HG02798 (cell line): ENCODE measurements at regions not wholly inside any gene's neighbourhood (a gene's known extent, or its start where the extent isn't known, plus 50 kb on each side); places are given as distances from the start of the nearest gene placed in this dataset.

Experiments used
- ATAC-seq: cut with Tn5 transposase; IDR thresholded peaks from one replicate; pipeline ENCODE4 v1.9.1; 2021; ENCODE audit warnings: mild to moderate bottlenecking; ENCODE audit not compliant: unreplicated experiment, poor library complexity

DNA sequence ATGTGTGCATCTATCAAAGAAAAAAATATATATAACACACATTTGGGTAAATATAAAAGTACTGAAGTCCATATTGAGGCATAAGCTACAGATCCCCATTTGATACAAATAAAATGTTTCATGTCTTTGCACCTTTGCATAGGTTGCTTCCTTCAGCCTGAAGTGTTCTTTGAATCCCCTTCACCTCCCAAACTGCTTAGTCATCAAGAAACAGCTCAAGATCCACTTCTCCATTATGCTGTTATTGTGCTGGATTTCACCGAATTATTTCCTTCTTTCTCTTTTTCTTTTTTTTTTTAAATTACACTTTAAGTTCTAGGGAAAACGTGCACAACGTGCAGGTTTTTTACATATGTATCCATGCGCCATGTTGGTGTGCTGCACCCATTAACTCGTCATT lies 419.1 kb downstream of the ENC1 start:
- no peak for ATAC-seq

DNA sequence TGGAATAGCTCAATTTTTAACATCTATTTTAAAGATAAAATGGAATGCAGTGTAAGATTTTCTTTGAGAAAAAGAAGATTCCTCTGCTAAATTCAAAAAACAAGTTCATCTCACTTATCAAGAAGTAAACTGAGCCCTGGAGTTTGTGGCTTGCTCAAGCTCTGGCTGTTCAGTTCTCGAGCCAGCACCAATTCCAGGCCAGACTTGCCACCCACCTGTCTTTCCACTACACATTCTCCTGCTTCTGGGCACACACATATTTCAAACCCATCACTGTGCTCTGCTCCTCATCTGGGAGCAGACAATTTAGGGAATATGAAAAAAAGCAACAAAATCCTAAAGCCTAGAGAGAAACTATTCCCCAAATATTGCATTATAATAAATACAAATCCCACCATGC lies 424.5 kb downstream of the ENC1 start:
- ATAC-seq = no peak

DNA sequence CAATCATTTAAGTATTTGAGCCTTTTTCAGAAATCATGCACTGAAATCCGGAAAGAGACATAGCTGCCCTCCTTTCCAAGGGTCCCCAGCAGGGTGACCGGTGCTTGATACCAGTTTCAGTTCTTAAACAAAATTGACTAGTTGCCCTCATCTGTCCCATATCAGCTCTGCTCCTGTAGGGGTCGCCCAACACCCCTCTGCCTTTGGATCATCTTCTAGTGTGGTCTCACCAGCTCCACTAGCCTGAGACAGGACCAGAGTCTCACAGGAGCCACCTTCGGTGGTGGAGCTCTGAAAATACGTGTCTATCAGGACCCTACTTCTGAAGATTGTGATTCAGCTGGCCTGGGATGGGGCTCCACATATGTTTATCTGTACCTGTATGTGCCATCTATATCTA lies 428.2 kb downstream of the ENC1 start:
- ATAC-seq = no peak

DNA sequence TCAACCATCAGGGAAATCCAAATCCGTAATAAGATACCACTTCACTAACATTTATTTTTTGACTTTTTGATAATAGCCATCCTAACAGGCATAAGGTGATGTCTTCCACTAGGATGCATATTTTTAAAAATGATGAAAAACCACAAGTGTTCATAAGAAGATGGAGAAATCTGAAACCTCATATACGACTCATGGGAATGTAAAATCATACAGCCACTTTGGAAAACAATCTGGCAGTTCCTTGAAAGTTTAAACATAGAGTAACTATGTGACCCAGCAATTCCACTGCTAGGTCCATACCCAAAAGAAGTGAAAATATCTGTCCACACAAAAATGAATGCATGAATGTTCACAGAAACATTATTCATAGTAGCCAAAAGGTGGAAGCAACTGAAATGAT lies 431.0 kb downstream of the ENC1 start:
- ATAC-seq = no peak

DNA sequence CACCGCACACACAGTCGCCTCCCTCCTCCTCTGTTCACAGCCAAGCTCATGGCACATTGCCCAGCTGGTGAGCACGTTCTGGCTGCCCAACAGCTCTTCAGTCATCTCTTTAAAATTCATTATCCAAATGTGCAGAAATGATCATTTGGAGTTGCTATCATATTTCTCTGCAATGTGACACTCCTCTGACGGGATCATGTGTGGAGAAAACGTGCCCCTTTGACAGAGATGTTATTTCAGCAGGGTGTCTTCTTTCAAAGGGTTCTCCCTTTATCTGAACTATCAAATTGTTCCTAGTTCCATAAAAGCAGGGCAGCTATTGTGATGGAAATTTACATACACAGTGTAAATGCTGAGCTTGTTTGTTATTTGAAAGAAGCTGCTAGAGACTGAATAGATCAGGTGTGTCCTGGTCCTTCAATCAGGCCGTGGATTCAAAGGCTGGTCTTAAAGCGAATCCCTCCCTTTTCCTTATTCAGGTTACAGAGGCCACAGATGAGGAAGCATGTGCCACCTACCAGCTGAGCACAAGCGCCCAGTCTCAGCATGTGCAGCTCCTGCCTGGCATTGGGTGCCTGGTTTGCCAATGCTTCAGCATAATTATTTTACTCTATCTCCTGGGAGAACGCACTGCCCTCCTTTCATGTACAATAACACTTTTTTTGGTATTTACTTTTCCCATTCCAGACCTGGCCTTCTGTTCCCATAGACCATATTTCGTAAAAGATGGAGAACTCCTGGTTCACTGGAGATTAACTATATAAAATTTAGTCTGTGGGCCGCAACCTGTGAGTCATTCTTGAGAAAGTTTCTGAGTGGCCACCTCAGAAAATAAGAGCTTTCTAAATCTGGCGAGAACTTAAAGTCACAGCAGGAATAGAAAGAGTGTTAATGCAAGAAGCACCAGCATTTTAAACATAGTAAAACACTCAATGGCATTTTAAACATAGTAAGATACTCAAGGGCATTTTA lies 433.7 kb downstream of the ENC1 start:
- ATAC-seq = no peak

DNA sequence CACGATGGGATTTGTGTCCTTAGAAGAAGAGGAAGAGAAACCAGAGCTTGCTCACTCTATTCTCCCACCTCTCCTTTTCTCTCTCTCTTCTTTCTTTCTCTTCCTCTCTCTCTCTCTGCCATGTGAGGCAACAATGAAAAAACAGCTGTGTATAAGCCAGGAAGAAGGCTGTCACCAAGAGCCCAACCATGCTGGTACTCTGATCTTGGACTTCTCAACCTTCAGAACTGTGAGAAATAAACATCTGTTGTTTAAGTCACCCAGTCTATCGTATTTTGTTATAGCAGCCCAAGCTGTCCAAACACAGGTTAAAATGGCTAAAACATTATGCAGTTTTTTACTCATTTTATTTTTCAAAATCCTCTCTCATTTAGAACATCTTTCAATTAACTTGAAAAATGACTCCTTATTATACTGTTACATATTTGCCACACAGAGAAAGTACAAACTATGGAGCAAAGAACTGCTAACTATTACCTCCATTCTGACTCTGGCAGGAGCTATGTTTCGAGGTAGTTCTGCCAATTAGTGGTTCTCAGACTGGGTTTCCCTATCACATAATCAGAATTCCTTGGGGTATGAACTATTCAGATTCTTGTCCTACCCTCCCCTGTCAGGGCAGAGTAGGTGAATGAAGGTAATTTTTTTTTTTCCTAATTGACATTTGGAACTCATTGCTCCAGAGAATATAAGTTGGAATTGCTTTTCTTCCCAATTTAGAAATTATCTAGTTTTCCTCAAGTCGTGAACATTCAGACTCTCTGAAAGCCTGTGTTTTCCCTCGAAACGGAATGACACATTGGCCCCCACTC lies 434.6 kb downstream of the ENC1 start:
- no peak for ATAC-seq

DNA sequence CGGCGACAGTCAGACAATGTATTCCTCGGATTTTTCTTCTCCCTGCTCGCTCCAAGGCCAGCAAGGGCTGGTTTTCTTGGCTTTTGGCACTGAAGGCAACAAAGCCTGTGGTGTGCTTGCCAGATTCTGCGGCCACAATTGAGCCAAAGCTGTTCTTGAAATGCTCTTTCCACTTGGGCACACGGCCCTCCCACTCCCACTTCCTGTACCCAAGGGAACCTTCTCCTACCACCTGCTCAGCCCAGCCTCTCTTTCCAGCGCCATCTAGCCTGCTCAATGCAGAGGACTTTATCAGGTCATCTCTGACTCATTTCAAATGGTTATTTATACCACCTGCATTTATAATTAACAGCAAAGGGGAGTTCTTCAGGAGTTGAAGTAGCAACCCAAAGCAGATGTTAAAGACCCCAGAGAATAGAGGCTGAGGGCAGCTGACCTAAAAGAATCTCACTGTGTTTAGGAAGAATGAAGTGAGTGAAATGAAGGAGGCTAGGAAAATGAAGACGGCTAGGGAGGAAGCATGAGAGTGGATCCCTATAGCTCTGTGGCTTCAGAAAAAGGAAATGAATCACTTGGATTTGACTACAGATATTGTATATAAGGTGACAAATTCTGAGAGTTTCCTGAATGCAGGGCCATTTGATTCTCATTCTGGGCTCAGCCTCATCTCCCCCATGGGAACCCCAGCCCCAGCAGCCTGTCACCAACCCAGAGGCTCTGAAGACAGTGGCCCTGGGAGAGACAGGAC lies 439.0 kb downstream of the ENC1 start:
- peak; percentile 55 for ATAC-seq

DNA sequence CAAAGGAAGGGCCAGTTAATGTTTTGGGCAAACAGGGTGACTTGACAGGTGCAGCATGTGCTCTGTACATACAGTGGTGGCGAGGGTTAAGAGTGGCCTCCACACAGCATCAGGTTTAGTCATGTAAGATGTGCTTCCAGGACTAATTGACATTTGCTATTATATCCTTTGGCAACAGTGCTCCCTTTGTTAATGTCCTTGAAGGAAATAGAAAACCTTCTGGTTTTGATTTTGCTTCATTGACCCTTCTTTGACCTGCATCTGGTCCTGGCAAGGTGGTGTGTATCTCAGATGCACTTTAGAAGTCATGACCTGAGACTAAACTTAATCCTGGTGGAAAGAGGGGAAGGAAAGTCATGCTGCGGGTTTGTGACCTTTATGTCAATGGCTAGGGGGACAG lies 440.0 kb downstream of the ENC1 start:
- ATAC-seq = no peak

DNA sequence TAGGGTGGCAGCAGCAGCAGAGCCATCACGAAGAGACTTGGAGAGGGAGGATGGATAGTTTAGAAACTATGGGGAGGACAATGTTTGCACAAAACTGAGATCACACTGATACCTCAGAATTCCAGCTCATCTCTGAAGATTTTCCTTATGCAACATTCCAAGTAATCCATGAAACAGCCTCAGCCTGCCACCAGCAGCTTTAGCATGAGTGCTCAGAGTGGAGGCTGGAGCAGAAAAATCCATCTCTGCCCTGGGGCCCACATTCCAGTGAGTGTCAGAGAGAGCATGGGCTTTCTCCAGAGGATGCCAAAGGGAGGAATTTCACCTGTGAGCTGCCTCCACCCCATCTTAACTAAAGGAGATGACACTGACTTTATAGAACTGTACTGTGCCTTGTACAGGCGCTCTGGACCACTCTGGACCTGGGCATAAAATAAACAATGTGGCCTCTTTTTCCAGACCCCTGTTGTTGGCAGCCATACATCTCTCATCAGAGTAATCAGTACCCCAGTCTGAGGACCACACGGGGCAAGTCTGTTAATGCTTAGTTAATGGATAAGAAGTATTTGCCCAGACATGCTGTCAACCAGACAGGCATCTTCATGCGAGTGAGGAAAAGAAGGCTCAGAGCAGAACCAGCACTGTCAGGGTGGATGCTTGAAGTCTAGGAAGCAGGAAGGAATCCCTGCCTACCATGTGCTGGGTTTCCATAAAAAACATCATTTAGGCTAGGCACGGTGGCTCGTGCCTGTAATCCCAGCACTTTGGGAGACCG lies 440.9 kb downstream of the ENC1 start:
- no peak for ATAC-seq

DNA sequence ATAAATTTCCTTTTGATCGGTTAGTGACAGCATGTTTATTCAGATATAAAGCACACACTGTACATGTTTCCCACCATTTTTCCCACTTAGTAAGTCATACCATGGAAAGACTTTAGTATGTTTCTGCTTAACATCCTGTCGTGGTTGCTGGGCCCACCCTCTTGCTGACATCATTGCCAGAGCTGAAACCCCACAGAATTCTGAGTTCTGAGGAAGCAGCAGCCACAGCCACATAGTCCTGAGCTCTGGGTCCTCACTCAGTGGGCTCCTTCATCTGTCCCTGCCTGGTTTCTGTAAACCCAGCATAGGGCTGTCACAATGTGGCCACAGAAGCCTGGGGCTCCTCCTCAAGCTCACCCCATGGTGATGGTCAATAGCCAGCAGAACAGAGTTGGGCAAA lies 441.5 kb downstream of the ENC1 start:
- ATAC-seq = no peak

DNA sequence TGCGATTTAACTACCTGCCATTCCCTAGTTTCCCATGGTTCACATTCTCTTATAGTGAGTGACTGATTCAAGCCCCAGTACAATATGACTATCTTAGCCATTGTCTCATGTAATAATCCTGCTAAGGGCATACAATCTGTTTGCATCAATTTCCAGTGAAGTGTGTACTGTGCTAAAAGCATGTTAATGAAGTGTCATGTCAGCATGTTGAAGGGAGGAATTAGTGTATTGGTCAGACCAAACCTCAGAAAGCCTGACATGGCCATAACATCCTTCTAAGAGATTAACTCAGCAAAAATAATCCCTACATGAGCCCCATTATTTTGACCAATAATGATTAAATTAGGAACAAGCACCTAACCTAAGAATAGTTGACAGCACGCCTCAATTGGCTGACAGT lies 442.4 kb downstream of the ENC1 start:
- ATAC-seq = no peak

DNA sequence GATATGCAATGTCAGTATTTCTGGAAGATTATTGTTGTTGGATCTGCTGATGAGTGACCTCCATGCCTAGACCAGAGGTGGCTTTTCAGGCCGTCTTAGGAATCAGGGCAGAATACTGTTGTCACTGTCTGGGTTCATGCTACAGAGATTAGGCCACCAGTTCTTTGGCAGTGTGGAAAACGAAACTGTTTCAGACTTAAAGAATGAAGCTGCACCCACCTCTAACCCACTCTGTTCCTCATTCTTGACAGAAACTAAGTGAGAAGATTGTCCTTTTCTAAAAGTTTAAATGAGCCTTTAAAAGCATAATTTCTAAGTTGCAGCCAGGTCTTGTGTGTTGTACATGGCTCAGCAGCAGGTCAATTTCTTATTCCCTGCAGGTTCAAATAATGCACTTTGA lies 444.3 kb downstream of the ENC1 start:
- ATAC-seq = peak; percentile 77

DNA sequence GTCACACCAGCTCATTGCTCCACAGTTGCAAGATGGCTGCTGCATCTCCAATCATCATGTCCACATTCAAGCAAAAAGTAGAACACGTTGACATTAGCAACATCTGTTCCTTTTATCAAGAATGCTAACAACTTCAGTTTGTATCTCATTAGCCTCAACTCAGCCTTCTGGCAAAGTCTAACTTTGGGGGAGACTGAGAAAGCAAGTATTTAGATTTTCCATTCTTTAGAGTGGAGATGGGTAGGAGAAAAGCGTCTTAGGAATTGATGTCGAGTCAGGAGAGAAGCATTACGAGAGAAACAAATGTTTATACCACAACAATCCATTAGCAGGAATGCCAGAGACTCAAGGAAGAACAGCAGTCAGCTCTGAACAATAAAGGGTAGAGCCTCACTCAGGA lies 446.3 kb downstream of the ENC1 start:
- no peak for ATAC-seq

DNA sequence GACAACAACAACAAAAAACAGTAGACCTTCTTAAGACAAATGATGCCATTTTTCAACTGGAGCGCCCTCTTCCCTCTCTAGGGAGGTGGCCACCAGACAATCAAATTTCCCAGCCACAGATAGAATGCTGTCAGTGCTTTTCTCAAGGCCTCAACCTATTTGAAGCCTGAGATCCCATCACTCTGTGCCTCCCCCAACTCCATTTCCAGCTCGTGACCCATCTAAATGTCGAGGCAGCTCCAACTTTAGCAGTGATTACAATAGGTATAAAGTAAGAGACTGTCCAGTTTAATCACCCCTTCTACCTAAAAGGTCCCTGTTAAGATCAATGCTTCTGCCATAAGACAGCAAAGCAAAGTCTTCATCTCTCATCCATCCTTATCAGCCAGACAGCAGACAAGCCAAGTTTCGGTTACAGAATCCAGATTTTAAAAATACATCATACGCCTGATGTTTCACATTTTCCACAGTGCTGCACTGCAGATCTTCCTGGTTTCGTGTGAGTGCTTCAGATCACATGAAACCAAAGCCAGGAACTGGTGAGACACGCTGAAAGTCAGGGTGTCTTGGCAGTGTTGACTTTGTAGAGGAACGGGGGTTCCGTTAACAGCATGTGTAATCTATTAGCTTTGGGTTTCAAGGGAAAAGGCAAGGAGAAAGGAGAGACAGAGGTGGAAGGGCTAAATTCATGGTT lies 447.8 kb downstream of the ENC1 start:
- no peak for ATAC-seq

DNA sequence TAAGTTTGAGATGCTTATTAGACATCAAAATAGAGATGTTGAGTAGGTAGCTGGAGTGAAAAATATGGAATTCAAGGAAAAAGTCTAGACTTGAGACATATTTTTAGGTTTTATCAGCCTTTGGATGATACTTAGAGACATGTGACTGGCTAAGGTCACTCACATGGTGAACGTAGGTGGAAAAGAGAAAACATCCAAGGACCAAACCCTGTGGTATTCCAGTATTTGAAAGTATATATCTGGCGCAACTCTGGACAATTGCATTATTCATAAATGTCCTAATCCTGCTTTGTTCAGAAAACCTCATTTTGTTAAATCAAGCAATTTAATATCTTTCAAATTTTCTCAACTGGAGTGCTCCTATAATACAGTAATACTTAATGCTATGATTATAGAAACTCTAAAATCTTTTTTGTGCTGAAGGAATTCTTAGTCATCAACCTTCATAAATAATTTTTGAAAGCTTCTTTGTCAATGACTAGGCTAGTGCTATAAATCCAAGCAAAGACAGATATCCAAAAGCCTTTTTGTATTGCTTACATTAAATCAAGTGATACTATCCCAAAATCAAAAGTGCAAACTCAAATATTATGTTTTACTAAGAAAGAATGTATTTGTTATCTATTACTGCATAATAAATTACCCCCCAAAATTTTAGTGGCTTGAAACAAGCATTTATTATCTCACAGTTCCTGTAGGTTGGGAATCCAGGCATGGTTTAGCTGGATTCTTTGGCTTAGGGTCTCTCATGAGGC lies 452.0 kb downstream of the ENC1 start:
- no peak for ATAC-seq

DNA sequence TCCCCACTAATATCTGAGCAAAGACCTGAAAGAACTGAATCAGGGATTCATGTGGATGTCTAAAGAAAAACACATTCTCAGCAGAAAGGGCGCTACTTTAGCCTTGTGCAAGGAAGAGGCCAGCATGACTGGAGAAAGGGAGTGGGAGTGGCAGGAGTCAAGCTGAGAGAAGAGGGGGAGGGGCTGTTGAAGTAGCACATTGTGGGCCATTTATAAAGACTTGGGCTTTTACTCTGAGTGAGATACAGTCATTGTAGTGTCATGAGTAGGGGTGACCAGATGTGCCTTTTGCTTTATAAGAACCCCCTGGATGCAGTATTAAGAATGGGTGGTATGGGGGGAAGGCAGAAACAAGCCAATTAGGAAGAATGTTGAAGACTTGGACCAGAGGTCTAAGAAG lies 452.8 kb downstream of the ENC1 start:
- ATAC-seq = no peak

DNA sequence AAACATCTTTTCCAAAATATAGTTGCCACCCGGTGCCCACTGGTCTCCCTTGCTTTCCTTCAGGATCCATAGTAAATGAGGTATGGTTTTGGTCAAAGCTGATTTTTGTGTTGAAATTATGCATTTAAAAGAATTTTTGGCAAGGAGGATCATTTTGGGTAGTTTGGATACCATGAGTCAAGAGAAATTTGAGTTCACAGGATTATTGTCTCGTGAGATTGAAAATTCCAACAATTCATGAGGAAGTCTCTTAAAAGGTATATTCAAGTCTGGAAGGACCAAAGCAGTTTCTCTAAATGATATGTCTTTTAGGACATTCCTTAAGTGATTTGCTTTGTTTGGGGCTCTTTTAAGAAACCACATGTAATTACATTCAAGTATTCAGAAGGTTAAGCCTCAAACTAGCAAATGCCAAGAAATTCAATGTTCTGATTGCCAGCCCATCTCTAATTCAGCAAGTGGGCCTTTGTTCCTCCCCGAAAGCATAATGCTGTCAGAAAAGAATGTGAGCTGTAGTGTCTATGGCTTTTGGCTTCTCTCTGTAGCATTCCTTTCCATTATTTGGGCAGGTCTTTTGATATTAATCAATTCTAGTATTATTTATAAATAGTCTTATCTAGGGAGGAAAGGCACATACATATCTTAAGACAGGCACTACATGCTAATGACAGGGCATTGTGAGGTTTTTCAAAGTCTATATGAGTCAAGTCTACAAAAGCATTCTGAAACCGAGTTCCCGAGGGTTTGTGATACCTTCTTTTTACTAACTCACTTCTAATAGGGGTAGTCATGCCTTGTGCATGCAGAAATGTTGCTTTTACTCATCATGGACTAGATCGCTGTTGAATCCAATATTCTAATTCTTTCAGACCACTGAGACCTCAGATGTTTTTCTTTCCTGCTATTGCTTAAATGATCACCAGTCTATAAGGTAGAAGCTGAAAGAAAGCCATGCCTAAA lies 453.9 kb downstream of the ENC1 start:
- ATAC-seq = no peak

DNA sequence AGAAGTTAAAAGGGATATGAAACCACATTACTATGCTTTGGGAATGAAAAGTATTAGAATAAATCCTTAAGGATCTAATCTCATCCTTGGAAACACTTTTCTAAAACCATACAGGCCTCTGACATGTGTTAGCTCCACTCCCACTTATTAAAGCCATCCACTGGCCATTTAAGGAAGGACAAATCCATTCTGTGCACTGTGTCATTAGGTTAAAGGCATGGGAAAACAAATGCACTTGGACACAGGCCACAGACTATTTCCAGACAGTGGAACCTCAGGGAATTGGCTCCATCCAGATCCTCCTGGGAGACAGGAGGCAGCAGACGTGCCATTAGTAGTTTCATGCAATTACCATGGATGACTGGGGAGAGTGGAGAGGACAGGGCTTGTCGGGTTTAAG lies 454.9 kb downstream of the ENC1 start:
- ATAC-seq = no peak
